ENCODE measurements at regions not wholly inside any gene's neighbourhood (a gene's known extent, or its start where the extent isn't known, plus 50 kb on each side); places are given as distances from the start of the nearest gene placed in this dataset.

GRCh38 chr6:82068721-82069120 is 178.8 kb downstream of the IBTK start:
- no peak for ATAC-seq

- ATAC-seq, result no peak
These were observed 180.5 kb downstream of the IBTK start for GRCh38 chr6:82066991-82067411.

DNA sequence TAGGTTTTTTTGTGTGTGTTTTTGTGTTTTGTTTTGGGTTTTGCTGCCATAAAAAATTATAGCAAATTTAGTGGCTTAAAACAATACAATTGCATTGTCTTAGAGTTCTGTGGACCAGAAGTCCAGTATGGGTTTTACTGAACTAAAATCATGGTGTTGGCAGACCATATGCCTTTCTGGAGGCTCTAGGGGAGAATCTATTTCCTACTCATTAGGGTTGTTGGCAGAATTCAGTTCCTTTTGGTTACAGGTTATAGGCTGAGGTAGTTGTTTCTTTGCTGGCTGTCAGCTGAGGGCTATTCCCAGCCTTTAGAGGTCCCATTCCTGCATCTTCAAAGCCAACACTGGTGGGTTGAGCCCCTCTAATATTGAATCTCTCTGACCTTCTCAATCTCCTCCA is 181.3 kb downstream of the IBTK start:
- no peak for ATAC-seq

GRCh38 chr6:82063574-82063973 is 184.0 kb downstream of the IBTK start:
- no peak for ATAC-seq

- ATAC-seq, result no peak
These were observed 185.3 kb downstream of the IBTK start for GRCh38 chr6:82062219-82062618.

- ATAC-seq, result no peak
These were observed 189.5 kb downstream of the IBTK start for GRCh38 chr6:82057846-82058554.

- no peak for ATAC-seq
These were observed 191.0 kb downstream of the IBTK start for GRCh38 chr6:82056567-82056966.

DNA sequence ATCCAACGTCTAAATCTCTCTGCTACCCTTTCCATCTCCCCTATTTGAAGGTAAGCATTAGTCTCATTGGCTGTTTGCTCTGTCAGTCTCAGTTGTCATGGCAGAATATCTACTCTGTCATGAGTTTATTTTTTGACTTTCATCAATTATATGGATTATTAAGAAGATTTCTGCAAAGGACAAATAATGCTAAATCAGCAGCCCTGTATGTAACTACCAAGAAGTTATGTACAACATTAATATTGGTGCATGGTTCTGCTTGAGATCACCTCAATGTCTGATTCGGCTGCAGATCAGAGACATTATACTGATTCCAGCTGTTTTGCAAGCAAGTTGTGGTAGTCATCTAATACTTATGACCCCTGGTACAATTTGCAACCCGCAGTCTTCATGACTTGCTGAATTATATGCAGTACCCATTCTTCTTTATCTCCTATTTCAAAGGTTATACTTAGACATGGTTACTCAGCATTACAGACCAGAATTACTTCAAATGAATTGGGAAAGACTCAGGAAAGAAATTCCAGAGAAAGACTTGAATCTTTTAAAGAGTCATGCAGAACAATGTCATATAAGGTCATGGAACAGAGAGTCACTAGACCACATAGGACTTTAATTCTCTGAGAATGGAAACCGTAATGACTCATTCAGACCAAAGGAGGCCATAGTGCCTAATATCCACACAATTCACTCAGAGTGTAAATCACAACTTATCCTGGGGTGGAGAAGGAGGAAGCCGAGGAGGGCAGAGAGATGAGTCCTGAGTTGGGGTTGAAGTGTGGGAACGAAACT is 201.4 kb downstream of the IBTK start:
- ATAC-seq, result no peak

DNA sequence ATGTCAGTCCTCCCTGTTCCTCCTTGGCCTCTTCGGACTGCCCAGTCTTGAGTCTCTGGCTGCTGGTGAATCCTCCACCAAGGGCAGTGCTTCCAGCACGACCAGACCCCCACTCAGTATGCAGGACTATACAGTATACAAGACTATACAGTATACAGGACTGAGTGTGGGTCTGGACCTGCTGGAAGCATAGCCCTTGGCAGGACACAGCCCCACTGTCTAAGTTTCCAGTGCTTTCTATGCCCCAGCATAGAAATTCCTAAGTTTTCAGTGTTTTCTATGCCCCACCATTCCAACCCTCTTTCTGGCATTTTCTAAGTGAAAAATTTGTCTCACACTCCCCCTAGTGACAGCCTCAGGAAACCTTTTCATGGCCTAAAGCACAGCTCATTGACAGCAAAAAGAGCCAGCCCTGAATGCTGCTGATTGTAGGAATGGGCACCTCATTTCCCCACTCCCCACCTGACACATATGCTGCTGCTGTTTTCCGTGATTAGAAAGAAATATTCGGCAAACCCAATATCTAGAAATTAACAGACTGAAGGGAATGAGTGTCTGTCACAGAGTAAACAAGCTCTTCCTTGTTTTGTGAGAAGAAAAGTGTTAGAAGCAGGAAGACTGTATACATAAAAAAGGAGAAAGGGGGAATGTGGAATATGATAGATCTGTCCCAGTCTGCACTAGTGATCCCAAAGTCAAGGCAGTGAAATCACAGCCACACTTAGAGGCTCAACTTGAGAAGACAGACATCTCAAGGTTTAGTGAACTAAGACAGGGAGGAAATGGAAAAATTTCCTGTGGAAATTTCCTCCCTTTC is 206.9 kb downstream of the IBTK start:
- ATAC-seq, result peak in 1 of 2 donors; percentile 21

- ATAC-seq, result no peak
These were observed 208.9 kb downstream of the IBTK start for GRCh38 chr6:82038631-82039030.

DNA sequence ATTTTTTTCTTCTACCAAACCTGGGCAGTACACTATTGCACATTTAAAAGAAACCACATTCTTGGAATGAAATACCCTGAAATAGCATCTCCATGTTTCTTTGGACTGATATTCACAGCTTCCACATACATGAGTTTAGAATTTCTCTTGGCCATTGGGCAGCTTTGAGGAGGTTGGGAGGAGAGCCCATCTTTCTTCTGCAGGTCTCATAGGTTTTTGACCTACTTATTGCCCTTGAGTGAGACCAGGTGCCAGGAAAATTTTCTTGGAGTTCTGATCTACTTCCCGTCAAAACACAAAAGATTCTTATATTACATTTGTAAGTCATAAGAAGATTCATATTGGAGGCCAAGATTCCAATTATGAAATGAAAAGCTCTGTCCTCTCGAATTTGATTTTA is 212.0 kb downstream of the IBTK start:
- no peak for ATAC-seq

DNA sequence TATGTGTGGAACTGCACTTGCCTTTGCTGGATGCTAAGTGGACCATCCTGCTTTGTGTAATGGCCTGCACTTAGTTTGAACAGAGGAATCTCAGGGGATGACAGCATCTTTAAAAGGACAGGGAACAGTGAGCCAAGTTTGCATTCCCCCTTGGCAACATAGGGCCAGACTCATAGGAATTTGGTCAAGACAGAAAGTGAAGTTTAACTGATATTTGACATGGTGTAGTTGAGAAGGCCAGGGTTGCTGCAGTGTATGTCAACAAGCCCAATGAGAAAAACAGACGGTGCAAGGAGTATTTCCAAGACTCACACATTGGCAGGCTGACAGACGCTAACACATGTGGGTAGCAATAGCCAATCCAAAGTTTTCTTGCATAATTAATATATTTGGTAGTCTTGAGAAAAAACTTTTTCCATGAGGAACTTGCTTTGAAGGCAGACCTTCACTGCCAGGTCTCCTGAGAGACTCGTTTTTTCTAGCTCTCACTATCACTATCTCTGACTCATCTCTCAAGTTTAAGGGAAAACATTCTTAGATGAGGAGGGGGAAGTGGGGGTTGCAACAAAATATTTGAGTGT is 213.8 kb downstream of the IBTK start:
- no peak for ATAC-seq

DNA sequence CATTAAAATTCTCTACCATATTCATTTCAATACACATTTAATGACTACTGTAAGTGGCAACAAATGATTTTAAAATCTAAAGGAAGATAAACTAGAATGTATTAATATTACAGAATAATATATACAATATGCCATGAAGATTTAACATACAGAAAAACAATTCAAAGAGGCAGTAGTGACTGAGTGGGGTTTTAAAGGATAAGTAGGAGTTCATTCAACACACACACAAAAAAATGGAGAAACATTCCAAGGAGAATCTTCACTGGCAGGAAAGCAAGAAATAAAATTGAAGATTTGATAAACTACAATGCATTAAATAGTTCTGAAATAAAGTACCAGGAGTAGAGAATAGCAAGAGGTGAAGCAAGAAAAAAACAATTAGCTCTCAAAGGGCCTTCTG is 215.1 kb downstream of the IBTK start:
- ATAC-seq, result no peak

- ATAC-seq, result no peak
These were observed 216.6 kb downstream of the IBTK start for GRCh38 chr6:82030761-82031503.

DNA sequence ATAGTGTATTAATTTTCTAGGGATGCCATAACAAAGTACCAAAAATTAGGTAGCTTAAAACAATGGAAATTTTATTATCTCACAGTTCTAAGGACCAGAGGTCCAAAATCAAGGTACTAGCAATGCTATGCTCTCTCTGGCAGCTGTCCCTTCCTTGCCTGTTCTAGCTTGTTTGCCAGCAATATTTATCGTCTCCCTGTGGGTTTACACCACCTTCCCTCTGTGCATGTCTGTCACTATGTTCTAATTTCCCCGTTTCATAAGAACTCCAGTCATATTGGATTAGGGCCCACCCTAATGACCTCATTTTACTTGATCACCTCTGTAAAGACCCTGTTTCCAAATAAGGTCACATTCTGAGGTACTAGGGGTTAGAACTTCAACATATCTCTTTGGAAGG is 217.2 kb downstream of the IBTK start:
- ATAC-seq, result no peak

DNA sequence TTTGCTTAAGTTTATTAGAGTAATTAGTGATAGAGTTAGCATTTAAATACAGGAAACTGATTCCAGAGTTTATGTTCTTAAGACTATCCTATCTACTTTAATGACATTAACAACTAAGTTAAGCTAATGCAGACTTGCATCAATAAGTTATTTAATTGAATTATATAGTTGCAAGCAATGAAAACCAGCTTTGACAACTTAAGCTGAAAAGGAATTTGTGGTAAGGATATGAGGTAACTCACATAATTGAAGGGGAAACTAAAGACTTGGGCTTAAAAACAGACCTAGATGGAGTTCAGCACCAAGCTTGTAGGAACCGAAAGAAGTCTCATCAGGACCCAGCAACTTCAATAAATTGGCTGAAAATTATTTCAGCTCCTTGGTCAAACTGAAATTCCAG is 222.3 kb downstream of the IBTK start:
- ATAC-seq, result no peak

- ATAC-seq, result no peak
These were observed 224.9 kb downstream of the IBTK start for GRCh38 chr6:82022614-82023129.

GRCh38 chr6:82017773-82018172 is 229.8 kb downstream of the IBTK start:
- no peak for ATAC-seq

DNA sequence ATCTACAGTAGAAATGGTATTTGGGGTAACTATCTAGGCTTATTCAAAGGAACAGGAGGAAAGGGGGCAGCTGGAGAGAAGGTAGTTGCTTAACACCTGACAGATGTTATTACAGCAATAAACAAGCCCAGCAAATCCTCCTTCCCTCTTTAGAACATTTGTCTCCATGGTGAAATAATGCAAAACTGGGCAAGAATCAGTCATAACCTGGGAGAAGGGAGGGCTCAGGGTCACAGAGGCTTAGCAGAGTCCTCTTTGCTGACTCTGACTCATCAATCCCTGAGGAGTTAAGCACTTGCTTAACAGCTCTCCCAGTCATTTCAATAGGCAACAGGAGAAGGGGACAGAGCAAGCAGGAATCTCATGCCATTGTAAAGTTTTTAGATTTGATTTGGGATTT is 230.3 kb downstream of the IBTK start:
- ATAC-seq, result no peak

GRCh38 chr6:82015526-82015925 is 232.0 kb downstream of the IBTK start:
- no peak for ATAC-seq

GRCh38 chr6:82015043-82015442 is 232.5 kb downstream of the IBTK start:
- no peak for ATAC-seq
